Astrocyte (in vitro differentiated cells and primary cell): ENCODE measurements at regions not wholly inside any gene's neighbourhood (a gene's known extent, or its start where the extent isn't known, plus 50 kb on each side); places are given as distances from the start of the nearest gene placed in this dataset.

Experiments
- CTCF ChIP-seq: IDR thresholded peaks from 2 replicates; pipeline ENCODE4 v1.5.1; 2011; ENCODE audit warnings: low read depth, mild to moderate bottlenecking, inconsistent platforms, low read length, moderate library complexity; ENCODE audit not compliant: insufficient read depth
- EZH2 ChIP-seq: IDR thresholded peaks from 2 replicates; pipeline ENCODE4 v1.6.1; 2012; ENCODE audit warnings: mild to moderate bottlenecking, low read length, inconsistent platforms; ENCODE audit not compliant: insufficient read depth

GRCh38 chr6:79133173-79133572, 55.1 kb upstream of the PHIP start:
- TF ChIP-seq CTCF (no peak), EZH2 (no peak)
